Neuronal stem cell (in vitro differentiated cells): ENCODE measurements at regions not wholly inside any gene's neighbourhood (a gene's known extent, or its start where the extent isn't known, plus 50 kb on each side); places are given as distances from the start of the nearest gene placed in this dataset.

Experiments used
- DNase-seq: peaks from one replicate; pipeline ENCODE4 v3.0.0-alpha.2; 2013; ENCODE audit warnings: low spot score
- H2AFZ ChIP-seq: one replicate; pipeline ENCODE4 v1.6.1; 2013; ENCODE audit warnings: mild to moderate bottlenecking, low read length, inconsistent platforms
- H2AK5ac ChIP-seq: 2 replicates; pipeline ENCODE4 v1.6.1; 2013; ENCODE audit warnings: low read depth, mild to moderate bottlenecking, inconsistent platforms, low read length, moderate library complexity, mixed read lengths
- H2BK120ac ChIP-seq: 2 replicates; pipeline ENCODE4 v1.6.1; 2013; ENCODE audit warnings: low read depth, mild to moderate bottlenecking, inconsistent platforms, low read length, moderate library complexity, mixed read lengths
- H2BK12ac ChIP-seq: one replicate; pipeline ENCODE4 v1.6.1; 2013; ENCODE audit warnings: low read length, inconsistent platforms
- H2BK15ac ChIP-seq: 2 replicates; pipeline ENCODE4 v1.6.1; 2013; ENCODE audit warnings: mild to moderate bottlenecking, low read length, inconsistent platforms, mixed read lengths
- H2BK5ac ChIP-seq: one replicate; pipeline ENCODE4 v1.6.1; 2013; ENCODE audit warnings: inconsistent platforms, mild to moderate bottlenecking, low read length, moderate library complexity
- H3K14ac ChIP-seq: one replicate; pipeline ENCODE4 v1.6.1; 2013; ENCODE audit warnings: low read length, inconsistent platforms
- H3K18ac ChIP-seq: 2 replicates; pipeline ENCODE4 v1.6.1; 2013; ENCODE audit warnings: low read length, inconsistent platforms
- H3K23ac ChIP-seq: 2 replicates; pipeline ENCODE4 v1.6.1; 2013; ENCODE audit warnings: low read depth, mild to moderate bottlenecking, mixed read lengths, low read length, inconsistent platforms; ENCODE audit not compliant: poor library complexity
- H3K27ac ChIP-seq: replicated peaks from 3 replicates; pipeline ENCODE4 v1.5.1; 2013; ENCODE audit warnings: low read length, inconsistent platforms
- H3K27me3 ChIP-seq, 3 experiments: 2 replicates each; pipeline ENCODE4 v1.6.1; 2013; ENCODE audit warnings: low read length in 3 of 3, mild to moderate bottlenecking in 2 of 3, inconsistent platforms in 1 of 3, low read depth in 1 of 3, mixed read lengths in 1 of 3, moderate library complexity in 1 of 3; ENCODE audit not compliant: control insufficient read depth in 3 of 3, insufficient read depth in 3 of 3
- H3K36me3 ChIP-seq, 2 donors: replicated peaks in 1 of 2; 2 replicates each; pipeline ENCODE4 v1.6.1; 2013; ENCODE audit warnings: low read length in 2 of 2; ENCODE audit not compliant: control insufficient read depth in 2 of 2, insufficient read depth in 2 of 2
- H3K4ac ChIP-seq: 2 replicates; pipeline ENCODE4 v1.6.1; 2013; ENCODE audit warnings: inconsistent platforms, mild to moderate bottlenecking, low read length, moderate library complexity
- H3K4me1 ChIP-seq, 2 donors: 1 replicate in 1 of 2; 2 replicates in 1 of 2; pipeline ENCODE4 v1.6.1; 2013; ENCODE audit warnings: low read length in 2 of 2, low read depth in 1 of 2; ENCODE audit not compliant: control insufficient read depth in 2 of 2, insufficient read depth in 1 of 2
- H3K4me2 ChIP-seq: one replicate; pipeline ENCODE4 v1.6.1; 2013; ENCODE audit warnings: mild to moderate bottlenecking, low read length, inconsistent platforms; ENCODE audit not compliant: insufficient read depth, poor library complexity, severe bottlenecking
- H3K4me3 ChIP-seq, 2 donors: 2 replicates each; pipeline ENCODE4 v1.5.1; 2013; ENCODE audit warnings: low read length in 2 of 2, mild to moderate bottlenecking in 2 of 2, inconsistent platforms in 1 of 2, moderate library complexity in 1 of 2
- H3K79me1 ChIP-seq: one replicate; pipeline ENCODE4 v1.6.1; 2013; ENCODE audit warnings: low read depth, mild to moderate bottlenecking, inconsistent platforms, low read length, moderate library complexity
- H3K9ac ChIP-seq: one replicate; pipeline ENCODE4 v1.6.1; 2013; ENCODE audit warnings: mild to moderate bottlenecking, low read depth, low read length, inconsistent platforms; ENCODE audit not compliant: poor library complexity
- H3K9me3 ChIP-seq, 2 donors: replicated peaks in 1 of 2; 2 replicates each; pipeline versions ENCODE3 to v1.6.1; 2013; ENCODE audit warnings: low read length in 2 of 2, mild to moderate bottlenecking in 2 of 2, inconsistent platforms in 1 of 2, low read depth in 1 of 2, mixed read lengths in 1 of 2, moderate library complexity in 1 of 2; ENCODE audit not compliant: control insufficient read depth in 2 of 2, insufficient read depth in 1 of 2
- H4K8ac ChIP-seq: one replicate; pipeline ENCODE4 v1.6.1; 2013; ENCODE audit warnings: low read depth, mild to moderate bottlenecking, inconsistent platforms, low read length, moderate library complexity
- H4K91ac ChIP-seq: one replicate; pipeline ENCODE4 v1.6.1; 2013; ENCODE audit warnings: low read length, low read depth, mild to moderate bottlenecking, inconsistent platforms; ENCODE audit not compliant: poor library complexity
- whole genome bisulfite sequencing, 2 donors: extraction: QIAGEN DNeasy Blood & Tissue Kit; methylation state at CpG; one replicate each; pipeline ENCODE4 v1.1.7; 2013; ENCODE audit warnings: missing lambda C conversion rate in 2 of 2, mixed read lengths in 1 of 2; ENCODE audit not compliant: insufficient read length in 2 of 2, insufficient replicate concordance in 1 of 2; ENCODE audit errors: extremely low coverage in 2 of 2; 5-methylcytosine and 5-hydroxymethylcytosine counted together

DNA sequence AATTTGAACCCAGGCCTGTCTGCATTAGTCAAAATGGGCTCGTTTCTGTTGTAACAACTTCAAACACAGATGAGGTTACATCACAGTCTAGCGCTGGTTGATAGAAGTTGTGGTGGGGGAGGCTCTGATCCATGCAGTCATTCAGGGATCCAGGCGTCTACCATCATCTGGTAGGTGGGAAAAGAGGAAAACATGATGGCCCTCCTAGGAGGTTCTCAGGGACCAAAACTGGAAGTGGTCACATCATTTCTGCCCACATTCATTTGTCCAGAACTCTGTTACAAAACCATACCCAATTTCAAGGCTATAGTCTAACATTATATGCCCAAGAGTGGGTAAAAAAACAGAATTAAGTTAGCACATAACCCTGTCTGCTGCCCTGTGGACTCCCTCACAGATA is 135.1 kb downstream of the PHETA1 start:
- H3K4ac ChIP-seq: no peak overlapping the region
- no CpG with 5 or more reads among the region's 3 CpGs for WGBS, 2 donors
- H3K79me1 ChIP-seq: no peaks in the 10 kb centered on the region
- H3K4me3 ChIP-seq: no peak overlapping the region
- H4K91ac ChIP-seq: no peak overlapping the region
- H3K27me3 ChIP-seq: peaks cover 0 to 2% (median 0%) of the 10 kb centered on the region in 3 experiments
- no peak overlapping the region for H3K9ac ChIP-seq
- no peak overlapping the region for H2BK5ac ChIP-seq
- no peak overlapping the region for H3K27ac ChIP-seq
- no peak overlapping the region for H3K14ac ChIP-seq
- H2AFZ ChIP-seq: no peak overlapping the region
- no peak overlapping the region for H2AK5ac ChIP-seq
- H3K4me1 ChIP-seq: no peaks in the 10 kb centered on the region
- no peak overlapping the region for H2BK120ac ChIP-seq
- H3K18ac ChIP-seq: no peak overlapping the region
- H2BK12ac ChIP-seq: no peak overlapping the region
- no peak overlapping the region for H3K4me2 ChIP-seq
- no peak overlapping the region for H4K8ac ChIP-seq
- H3K23ac ChIP-seq: no peak overlapping the region
- no peak overlapping the region for H2BK15ac ChIP-seq
- no peak for DNase-seq
- no peaks in the 10 kb centered on the region for H3K36me3 ChIP-seq
- no peaks in the 10 kb centered on the region for H3K9me3 ChIP-seq

DNA sequence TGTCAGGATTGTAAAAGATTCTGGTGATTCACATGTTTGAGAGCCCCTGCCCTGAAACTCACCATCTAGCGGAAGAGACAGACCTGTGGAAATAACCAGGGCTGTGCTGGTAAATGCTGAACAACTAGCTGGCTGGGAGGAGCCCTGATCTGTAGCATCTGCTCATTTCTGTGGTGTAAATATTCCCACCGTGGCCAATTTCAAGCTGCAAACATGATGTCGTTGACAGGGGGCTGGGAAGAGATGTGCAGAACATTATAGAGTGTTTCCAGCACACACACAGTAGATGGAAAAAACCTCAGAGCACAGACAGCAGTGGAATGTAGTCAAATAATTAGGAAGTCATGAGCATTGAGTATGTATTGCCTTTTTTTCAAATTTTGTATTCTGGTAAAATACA is 138.2 kb downstream of the PHETA1 start:
- Histone ChIP-seq H3K79me1 (no peaks in the 10 kb centered on the region), H3K27me3 (peaks cover 0 to 2% (median 0%) of the 10 kb centered on the region in 3 experiments), H3K18ac (no peak overlapping the region), H3K36me3 (no peaks in the 10 kb centered on the region), H4K91ac (no peak overlapping the region), H3K9me3 (no peaks in the 10 kb centered on the region), H3K14ac (no peak overlapping the region), H2AFZ (no peak overlapping the region), H3K4me1 (no peaks in the 10 kb centered on the region), H3K9ac (no peak overlapping the region), H3K4me3 (no peak overlapping the region), H3K27ac (no peak overlapping the region), H3K4me2 (no peak overlapping the region), H2BK120ac (no peak overlapping the region), H2AK5ac (no peak overlapping the region), H3K23ac (no peak overlapping the region), H4K8ac (no peak overlapping the region), H2BK12ac (no peak overlapping the region), H2BK15ac (no peak overlapping the region), H3K4ac (no peak overlapping the region), H2BK5ac (no peak overlapping the region)
- WGBS, 2 donors: no CpG with 5 or more reads among the region's 3 CpGs
- no peak for DNase-seq

DNA sequence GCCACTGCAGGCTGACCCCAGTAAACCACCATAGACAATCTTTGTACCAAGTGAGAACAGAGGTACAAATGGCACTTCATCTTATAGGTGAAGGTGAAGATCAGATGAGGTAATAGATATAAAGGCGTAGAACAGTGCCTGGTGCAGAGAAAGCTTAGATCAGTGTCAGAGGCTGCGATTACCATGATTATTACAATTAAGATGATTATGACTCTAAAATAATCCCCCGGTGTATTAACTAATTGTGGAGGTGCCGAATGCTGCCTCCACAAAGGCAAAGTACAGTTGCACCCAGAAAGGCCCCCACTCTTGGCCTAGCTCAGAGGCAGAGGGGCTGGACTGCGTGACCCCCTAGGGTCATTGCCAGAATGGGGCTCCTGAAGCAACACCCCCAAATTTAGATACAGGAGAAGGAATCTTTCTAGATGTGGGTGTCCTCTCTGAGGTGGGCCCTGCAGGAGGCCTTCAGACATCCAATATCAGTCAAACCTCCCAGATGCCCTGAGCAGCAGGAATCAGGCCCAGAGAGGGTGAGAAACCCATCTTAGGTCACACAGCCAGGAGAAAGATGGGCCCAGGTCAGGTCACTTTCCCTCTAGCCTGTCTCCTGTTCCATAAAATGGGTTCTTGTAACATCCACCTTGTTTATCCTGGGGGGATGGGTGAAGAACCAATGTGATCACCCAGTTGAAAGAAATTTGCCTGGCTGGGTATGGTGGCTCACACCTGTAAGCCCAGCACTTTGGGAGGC is 139.8 kb downstream of the PHETA1 start:
- Histone ChIP-seq H2BK120ac (no peak overlapping the region), H3K4me3 (no peak overlapping the region), H3K18ac (no peak overlapping the region), H3K14ac (no peak overlapping the region), H3K4ac (no peak overlapping the region), H2AFZ (no peak overlapping the region), H3K36me3 (no peaks in the 10 kb centered on the region), H3K23ac (no peak overlapping the region), H4K91ac (no peak overlapping the region), H3K27ac (no peak overlapping the region), H2BK12ac (no peak overlapping the region), H3K9ac (no peak overlapping the region), H4K8ac (no peak overlapping the region), H3K27me3 (peaks cover 0 to 2% (median 0%) of the 10 kb centered on the region in 3 experiments), H2BK5ac (no peak overlapping the region), H3K9me3 (no peaks in the 10 kb centered on the region), H3K79me1 (no peaks in the 10 kb centered on the region), H2AK5ac (no peak overlapping the region), H3K4me1 (peaks cover 0 to 1% of the 10 kb centered on the region in 2 donors), H3K4me2 (no peak overlapping the region), H2BK15ac (no peak overlapping the region)
- WGBS, 2 donors: no CpG with 5 or more reads among the region's 5 CpGs
- no peak for DNase-seq

DNA sequence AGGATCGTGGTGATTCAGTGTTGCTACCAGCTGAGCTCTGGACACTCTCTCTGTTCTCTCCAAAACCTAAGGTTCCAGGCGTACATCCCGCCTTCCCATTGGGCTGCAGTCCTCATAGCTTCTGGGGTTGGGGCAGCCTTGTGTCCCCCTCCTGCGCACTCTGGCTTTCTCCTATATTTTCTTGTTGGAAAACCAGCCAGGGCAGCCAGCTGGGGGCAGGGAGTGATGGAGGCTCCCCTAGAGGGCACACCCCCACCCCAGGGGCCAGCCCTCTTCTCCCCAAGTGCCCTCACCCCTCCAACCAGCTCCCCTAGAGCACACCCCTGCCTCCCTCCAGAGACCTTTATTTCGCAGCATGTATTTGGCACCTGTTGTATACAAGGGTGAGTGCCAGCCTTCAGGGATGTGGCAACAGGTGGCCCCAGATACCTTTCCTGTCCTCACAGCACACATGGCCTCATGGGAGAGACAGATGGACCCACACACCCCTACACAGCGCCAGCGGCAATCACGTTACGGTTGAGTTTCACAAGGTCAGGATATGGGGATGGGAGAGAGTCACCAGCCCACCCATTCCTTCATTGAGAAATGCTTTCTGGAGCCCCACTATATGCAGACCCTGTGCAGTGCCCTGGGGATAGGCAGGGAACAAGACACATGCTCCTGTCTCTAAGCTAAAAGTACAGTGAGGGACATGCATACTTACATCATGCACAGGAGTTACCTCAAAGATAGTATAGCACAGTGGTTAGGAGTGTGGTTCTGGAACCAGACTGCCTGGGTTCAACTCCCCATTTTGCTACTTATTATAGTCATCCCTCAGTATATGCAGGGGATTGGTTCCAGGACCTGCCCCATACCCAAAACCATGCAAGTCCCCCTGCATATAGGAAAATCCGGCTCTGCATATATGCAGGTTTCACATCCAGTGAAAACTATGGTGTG is 141.1 kb downstream of the PHETA1 start:
- no peak overlapping the region for H2BK15ac ChIP-seq

More for the DNA sequence above, 141.1 kb downstream of the PHETA1 start:
- no peak overlapping the region for H4K91ac ChIP-seq
- no peaks in the 10 kb centered on the region for H3K79me1 ChIP-seq
- H3K4ac ChIP-seq: no peak overlapping the region
- no peak for DNase-seq
- no peak overlapping the region for H3K23ac ChIP-seq
- no peaks in the 10 kb centered on the region for H3K9me3 ChIP-seq
- H3K4me3 ChIP-seq: no peak overlapping the region
- H3K4me2 ChIP-seq: no peak overlapping the region
- H2BK5ac ChIP-seq: no peak overlapping the region
- no peak overlapping the region for H2AFZ ChIP-seq
- H2BK12ac ChIP-seq: no peak overlapping the region
- H3K36me3 ChIP-seq: no peaks in the 10 kb centered on the region
- H2AK5ac ChIP-seq: no peak overlapping the region
- no peak overlapping the region for H3K27ac ChIP-seq
- peaks cover 0 to 1% of the 10 kb centered on the region in 2 donors for H3K4me1 ChIP-seq
- H3K27me3 ChIP-seq: no peaks in the 10 kb centered on the region
- H3K18ac ChIP-seq: no peak overlapping the region
- no peak overlapping the region for H2BK120ac ChIP-seq
- no peak overlapping the region for H3K9ac ChIP-seq
- H4K8ac ChIP-seq: no peak overlapping the region
- no CpG with 5 or more reads among the region's 10 CpGs for WGBS, 2 donors
- H3K14ac ChIP-seq: no peak overlapping the region
